ENCODE measurements at regions not wholly inside any gene's neighbourhood (a gene's known extent, or its start where the extent isn't known, plus 50 kb on each side); places are given as distances from the start of the nearest gene placed in this dataset.
"Not testable (repeated sequence)": the region's sequence is repeated elsewhere in the genome, so short reads cannot be mapped to it uniquely, and the experiment has no call there.

GRCh38 chr5:68658810-68659372 lies 434.9 kb upstream of the SLC30A5 start:
- DNase-seq (ENCODE audit: low read depth in 2 of 2), result no peak

GRCh38 chr5:68659881-68660280 lies 433.9 kb upstream of the SLC30A5 start:
- no peak for DNase-seq (ENCODE audit: low read depth in 2 of 2)

- DNase-seq (ENCODE audit: low read depth in 2 of 2), result no peak
Measured at GRCh38 chr5:68661237-68661636, 432.6 kb upstream of the SLC30A5 start.

GRCh38 chr5:68662804-68663307 lies 431.0 kb upstream of the SLC30A5 start:
- no peak for DNase-seq (ENCODE audit: low read depth in 2 of 2)

GRCh38 chr5:68669864-68670575 lies 423.8 kb upstream of the SLC30A5 start:
- no peak for DNase-seq (ENCODE audit: low read depth in 2 of 2)

GRCh38 chr5:68673106-68673822 lies 420.6 kb upstream of the SLC30A5 start:
- no peak for DNase-seq (ENCODE audit: low read depth in 2 of 2)

- DNase-seq (ENCODE audit: low read depth in 2 of 2), result no peak
Measured at GRCh38 chr5:68673823-68674180, 420.0 kb upstream of the SLC30A5 start.

- no peak for DNase-seq (ENCODE audit: low read depth in 2 of 2)
Measured at GRCh38 chr5:68679041-68679440, 414.8 kb upstream of the SLC30A5 start.

- DNase-seq (ENCODE audit: low read depth in 2 of 2), result no peak
Measured at GRCh38 chr5:68680366-68680765, 413.4 kb upstream of the SLC30A5 start.

GRCh38 chr5:68681929-68682328 lies 411.9 kb upstream of the SLC30A5 start:
- no peak for DNase-seq (ENCODE audit: low read depth in 2 of 2)

GRCh38 chr5:68682400-68683160 lies 411.2 kb upstream of the SLC30A5 start:
- DNase-seq (ENCODE audit: low read depth in 2 of 2), result no peak

- no peak for DNase-seq (ENCODE audit: low read depth in 2 of 2)
Measured at GRCh38 chr5:68683632-68684036, 410.2 kb upstream of the SLC30A5 start.

- no peak for DNase-seq (ENCODE audit: low read depth in 2 of 2)
Measured at GRCh38 chr5:68685863-68686262, 408.0 kb upstream of the SLC30A5 start.

GRCh38 chr5:68688547-68688946 lies 405.3 kb upstream of the SLC30A5 start:
- DNase-seq (ENCODE audit: low read depth in 2 of 2), result no peak

- DNase-seq (ENCODE audit: low read depth in 2 of 2), result no peak
Measured at GRCh38 chr5:68689010-68689409, 404.8 kb upstream of the SLC30A5 start.

- DNase-seq (ENCODE audit: low read depth in 2 of 2), result not testable (repeated sequence)
Measured at GRCh38 chr5:68691874-68692273, 401.9 kb upstream of the SLC30A5 start.

GRCh38 chr5:68698025-68698940 lies 395.5 kb upstream of the SLC30A5 start:
- DNase-seq (ENCODE audit: low read depth in 2 of 2), result no peak

GRCh38 chr5:68699966-68700365 lies 393.8 kb upstream of the SLC30A5 start:
- no peak for DNase-seq (ENCODE audit: low read depth in 2 of 2)

- no peak for DNase-seq (ENCODE audit: low read depth in 2 of 2)
Measured at GRCh38 chr5:68707575-68707974, 386.2 kb upstream of the SLC30A5 start.

- no peak for DNase-seq (ENCODE audit: low read depth in 2 of 2)
Measured at GRCh38 chr5:68708156-68708841, 385.5 kb upstream of the SLC30A5 start.

- DNase-seq (ENCODE audit: low read depth in 2 of 2), result no peak
Measured at GRCh38 chr5:68708842-68709170, 385.0 kb upstream of the SLC30A5 start.

All from stimulated activated CD8-positive, alpha-beta memory T cell treated with anti-CD3 and anti-CD28 coated beads, Interleukin-2, amount 100 ng/mL, for 1 hour (primary cell).